ENCODE measurements at regions not wholly inside any gene's neighbourhood (a gene's known extent, or its start where the extent isn't known, plus 50 kb on each side); places are given as distances from the start of the nearest gene placed in this dataset.

DNA sequence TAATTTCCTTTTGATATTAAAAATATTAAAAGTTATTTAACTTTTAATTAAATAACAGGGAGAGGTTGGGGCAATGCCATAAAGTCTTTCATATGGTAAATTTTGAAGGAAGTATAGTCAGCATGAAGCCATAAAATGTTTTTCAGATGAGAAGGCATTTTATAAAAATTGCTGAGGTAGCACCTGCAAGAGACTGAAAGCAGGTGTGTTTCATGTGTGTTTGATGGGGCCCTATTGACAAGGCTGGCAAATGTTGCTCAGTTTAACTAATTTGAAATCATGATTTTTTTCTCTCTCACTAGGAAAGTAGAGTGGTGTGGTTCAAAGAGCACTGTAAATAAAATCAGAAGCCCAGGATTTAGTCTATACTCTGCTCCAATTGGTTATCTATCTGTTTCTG lies 805.8 kb upstream of the C9orf72 start:
- peak overlapping the region; percentile 75 for H3K27ac ChIP-seq (ENCODE audit: low read length)
- peaks cover 30% of the 10 kb centered on the region for H3K4me1 ChIP-seq (ENCODE audit: low read length)
- H3K4me3 ChIP-seq (ENCODE audit: low read length) = no peak overlapping the region
- H3K36me3 ChIP-seq (replicated peaks; ENCODE audit: insufficient read depth, low read length) = no peaks in the 10 kb centered on the region
- TF ChIP-seq EZH2phosphoT487 (IDR thresholded peaks at IDR 0.05; ENCODE audit: low read length) = no peak
- TF ChIP-seq, protein P1, sequence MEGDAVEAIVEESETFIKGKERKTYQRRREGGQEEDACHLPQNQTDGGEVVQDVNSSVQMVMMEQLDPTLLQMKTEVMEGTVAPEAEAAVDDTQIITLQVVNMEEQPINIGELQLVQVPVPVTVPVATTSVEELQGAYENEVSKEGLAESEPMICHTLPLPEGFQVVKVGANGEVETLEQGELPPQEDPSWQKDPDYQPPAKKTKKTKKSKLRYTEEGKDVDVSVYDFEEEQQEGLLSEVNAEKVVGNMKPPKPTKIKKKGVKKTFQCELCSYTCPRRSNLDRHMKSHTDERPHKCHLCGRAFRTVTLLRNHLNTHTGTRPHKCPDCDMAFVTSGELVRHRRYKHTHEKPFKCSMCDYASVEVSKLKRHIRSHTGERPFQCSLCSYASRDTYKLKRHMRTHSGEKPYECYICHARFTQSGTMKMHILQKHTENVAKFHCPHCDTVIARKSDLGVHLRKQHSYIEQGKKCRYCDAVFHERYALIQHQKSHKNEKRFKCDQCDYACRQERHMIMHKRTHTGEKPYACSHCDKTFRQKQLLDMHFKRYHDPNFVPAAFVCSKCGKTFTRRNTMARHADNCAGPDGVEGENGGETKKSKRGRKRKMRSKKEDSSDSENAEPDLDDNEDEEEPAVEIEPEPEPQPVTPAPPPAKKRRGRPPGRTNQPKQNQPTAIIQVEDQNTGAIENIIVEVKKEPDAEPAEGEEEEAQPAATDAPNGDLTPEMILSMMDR (IDR thresholded peaks at IDR 0.05; ENCODE audit: low read length) = no peak
- no peak for TF ChIP-seq EZH2 (optimal IDR thresholded peaks at IDR 0.05; ENCODE audit: low read depth, low read length)
- H3F3A ChIP-seq (ENCODE audit: insufficient read depth, low read length) = peaks cover 10% of the 10 kb centered on the region
- DNase-seq = peak; percentile 76
- no peaks in the 10 kb centered on the region for H4K20me1 ChIP-seq (ENCODE audit: insufficient read depth, low read length)
- peak overlapping the region; percentile 52 for H2AFZ ChIP-seq (ENCODE audit: low read length)
- no peaks in the 10 kb centered on the region for H3K9me3 ChIP-seq (replicated peaks; ENCODE audit: insufficient read depth, low read length)
- no peak overlapping the region for H3K9ac ChIP-seq (ENCODE audit: low read length)
- H3K27me3 ChIP-seq (replicated peaks; ENCODE audit: insufficient read depth, low read length) = no peaks in the 10 kb centered on the region
- H3K9me2 ChIP-seq (replicated peaks; ENCODE audit: insufficient read depth, low read length) = no peaks in the 10 kb centered on the region
- no peaks in the 10 kb centered on the region for H3K79me2 ChIP-seq (ENCODE audit: low read length)
- H3K4me2 ChIP-seq (ENCODE audit: low read depth, low read length) = peak overlapping the region; percentile 48

DNA sequence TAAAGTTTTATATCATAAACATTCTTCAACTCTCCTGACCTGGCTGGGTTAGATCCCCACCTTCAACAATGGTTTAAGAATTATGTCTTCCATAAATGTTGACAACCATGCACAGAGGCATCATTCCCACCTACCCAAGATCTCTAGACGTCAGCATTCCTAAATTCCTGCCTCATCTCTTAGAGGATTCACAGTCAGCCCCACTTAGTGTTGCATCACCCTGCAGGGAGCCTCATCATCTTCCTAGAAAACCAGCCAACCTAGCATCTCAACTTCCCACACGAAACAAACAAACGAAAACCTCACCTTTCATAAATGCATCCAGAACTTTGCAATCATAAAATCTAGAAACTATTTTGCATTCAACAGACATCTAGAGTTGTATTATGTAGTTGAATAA lies 816.1 kb upstream of the C9orf72 start:
- Histone ChIP-seq H3K4me2 (ENCODE audit: low read depth, low read length) (no peak overlapping the region), H3K79me2 (ENCODE audit: low read length) (no peaks in the 10 kb centered on the region), H3K27ac (ENCODE audit: low read length) (no peak overlapping the region), H3K9me2 (replicated peaks; ENCODE audit: insufficient read depth, low read length) (no peaks in the 10 kb centered on the region), H4K20me1 (ENCODE audit: insufficient read depth, low read length) (no peaks in the 10 kb centered on the region), H3K4me3 (ENCODE audit: low read length) (no peak overlapping the region), H3K36me3 (replicated peaks; ENCODE audit: insufficient read depth, low read length) (no peaks in the 10 kb centered on the region), H3K9me3 (replicated peaks; ENCODE audit: insufficient read depth, low read length) (no peaks in the 10 kb centered on the region), H3F3A (ENCODE audit: insufficient read depth, low read length) (no peaks in the 10 kb centered on the region), H3K9ac (ENCODE audit: low read length) (no peak overlapping the region), H2AFZ (ENCODE audit: low read length) (no peak overlapping the region), H3K4me1 (ENCODE audit: low read length) (no peaks in the 10 kb centered on the region), H3K27me3 (replicated peaks; ENCODE audit: insufficient read depth, low read length) (no peaks in the 10 kb centered on the region)
- DNase-seq = no peak
- TF ChIP-seq, protein P1 (IDR thresholded peaks at IDR 0.05; ENCODE audit: low read length) = no peak

DNA sequence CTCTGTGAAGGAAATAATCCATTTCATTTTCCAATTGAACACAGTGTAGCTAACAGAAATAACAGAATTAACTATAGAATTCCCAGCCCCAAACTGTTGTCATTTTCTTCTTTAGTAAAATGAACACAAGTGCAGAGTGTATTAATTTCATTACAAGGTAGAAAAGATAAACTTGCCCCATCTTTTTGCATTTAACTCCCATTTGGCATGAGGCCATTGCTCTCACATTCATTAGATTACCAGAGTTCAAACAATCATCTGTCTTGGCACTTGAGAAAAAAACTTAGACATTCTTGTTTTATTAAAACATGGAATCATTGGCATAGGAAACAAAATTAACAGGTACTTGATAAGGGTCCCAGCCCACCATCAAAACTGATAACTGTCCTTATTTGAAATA lies 821.5 kb upstream of the C9orf72 start:
- Histone ChIP-seq H3K79me2 (ENCODE audit: low read length) (no peaks in the 10 kb centered on the region), H3K4me2 (ENCODE audit: low read depth, low read length) (no peak overlapping the region), H3K9me3 (replicated peaks; ENCODE audit: insufficient read depth, low read length) (no peaks in the 10 kb centered on the region), H3K27ac (ENCODE audit: low read length) (no peak overlapping the region), H3F3A (ENCODE audit: insufficient read depth, low read length) (no peaks in the 10 kb centered on the region), H4K20me1 (ENCODE audit: insufficient read depth, low read length) (no peaks in the 10 kb centered on the region), H3K4me3 (ENCODE audit: low read length) (no peak overlapping the region), H3K9me2 (replicated peaks; ENCODE audit: insufficient read depth, low read length) (no peaks in the 10 kb centered on the region), H3K27me3 (replicated peaks; ENCODE audit: insufficient read depth, low read length) (no peaks in the 10 kb centered on the region), H3K36me3 (replicated peaks; ENCODE audit: insufficient read depth, low read length) (no peaks in the 10 kb centered on the region), H2AFZ (ENCODE audit: low read length) (no peak overlapping the region), H3K4me1 (ENCODE audit: low read length) (no peaks in the 10 kb centered on the region), H3K9ac (ENCODE audit: low read length) (no peak overlapping the region)
- TF ChIP-seq, protein P1 (IDR thresholded peaks at IDR 0.05; ENCODE audit: low read length) = no peak
- no peak for TF ChIP-seq EZH2phosphoT487 (IDR thresholded peaks at IDR 0.05; ENCODE audit: low read length)
- TF ChIP-seq EZH2 (optimal IDR thresholded peaks at IDR 0.05; ENCODE audit: low read depth, low read length) = no peak
- no peak for DNase-seq
